ENCODE measurements at regions not wholly inside any gene's neighbourhood (a gene's known extent, or its start where the extent isn't known, plus 50 kb on each side); places are given as distances from the start of the nearest gene placed in this dataset.

DNA sequence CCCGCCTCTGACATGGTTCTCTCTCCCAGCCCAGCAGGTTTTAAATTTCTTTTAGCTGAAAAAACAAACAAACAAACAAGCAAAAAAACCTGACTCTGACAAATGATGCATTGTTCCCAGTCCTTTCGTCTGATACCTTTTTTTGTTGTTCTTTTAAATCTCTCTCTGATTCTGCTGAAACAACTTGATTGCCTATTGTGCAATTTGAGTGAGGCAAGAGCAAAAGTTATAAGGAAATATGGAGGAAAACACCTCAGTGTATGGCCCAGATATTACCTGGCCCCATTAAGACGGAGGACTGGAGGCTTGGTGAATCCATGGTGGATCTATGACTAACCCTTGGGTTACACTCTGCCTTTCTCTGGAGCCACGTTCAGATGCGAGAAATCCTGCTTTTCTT lies 164.0 kb downstream of the MELK start:
- DNase-seq, result no peak
- intact Hi-C loops (cut with micrococcal nuclease), result no loop called here
- Histone ChIP-seq H3K9me3 (replicated peaks) (no peaks in the 10 kb centered on the region), H3K36me3 (no peaks in the 10 kb centered on the region), H3K27ac (replicated peaks) (no peak overlapping the region), H3K4me3 (no peak overlapping the region), H3K4me1 (peaks cover 6% of the 10 kb centered on the region), H3K27me3 (ENCODE audit: low read depth) (peaks cover 84% of the 10 kb centered on the region)
- TF ChIP-seq, protein P1, sequence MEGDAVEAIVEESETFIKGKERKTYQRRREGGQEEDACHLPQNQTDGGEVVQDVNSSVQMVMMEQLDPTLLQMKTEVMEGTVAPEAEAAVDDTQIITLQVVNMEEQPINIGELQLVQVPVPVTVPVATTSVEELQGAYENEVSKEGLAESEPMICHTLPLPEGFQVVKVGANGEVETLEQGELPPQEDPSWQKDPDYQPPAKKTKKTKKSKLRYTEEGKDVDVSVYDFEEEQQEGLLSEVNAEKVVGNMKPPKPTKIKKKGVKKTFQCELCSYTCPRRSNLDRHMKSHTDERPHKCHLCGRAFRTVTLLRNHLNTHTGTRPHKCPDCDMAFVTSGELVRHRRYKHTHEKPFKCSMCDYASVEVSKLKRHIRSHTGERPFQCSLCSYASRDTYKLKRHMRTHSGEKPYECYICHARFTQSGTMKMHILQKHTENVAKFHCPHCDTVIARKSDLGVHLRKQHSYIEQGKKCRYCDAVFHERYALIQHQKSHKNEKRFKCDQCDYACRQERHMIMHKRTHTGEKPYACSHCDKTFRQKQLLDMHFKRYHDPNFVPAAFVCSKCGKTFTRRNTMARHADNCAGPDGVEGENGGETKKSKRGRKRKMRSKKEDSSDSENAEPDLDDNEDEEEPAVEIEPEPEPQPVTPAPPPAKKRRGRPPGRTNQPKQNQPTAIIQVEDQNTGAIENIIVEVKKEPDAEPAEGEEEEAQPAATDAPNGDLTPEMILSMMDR (IDR thresholded peaks at IDR 0.05; ENCODE audit: borderline replicate concordance), result no peak

DNA sequence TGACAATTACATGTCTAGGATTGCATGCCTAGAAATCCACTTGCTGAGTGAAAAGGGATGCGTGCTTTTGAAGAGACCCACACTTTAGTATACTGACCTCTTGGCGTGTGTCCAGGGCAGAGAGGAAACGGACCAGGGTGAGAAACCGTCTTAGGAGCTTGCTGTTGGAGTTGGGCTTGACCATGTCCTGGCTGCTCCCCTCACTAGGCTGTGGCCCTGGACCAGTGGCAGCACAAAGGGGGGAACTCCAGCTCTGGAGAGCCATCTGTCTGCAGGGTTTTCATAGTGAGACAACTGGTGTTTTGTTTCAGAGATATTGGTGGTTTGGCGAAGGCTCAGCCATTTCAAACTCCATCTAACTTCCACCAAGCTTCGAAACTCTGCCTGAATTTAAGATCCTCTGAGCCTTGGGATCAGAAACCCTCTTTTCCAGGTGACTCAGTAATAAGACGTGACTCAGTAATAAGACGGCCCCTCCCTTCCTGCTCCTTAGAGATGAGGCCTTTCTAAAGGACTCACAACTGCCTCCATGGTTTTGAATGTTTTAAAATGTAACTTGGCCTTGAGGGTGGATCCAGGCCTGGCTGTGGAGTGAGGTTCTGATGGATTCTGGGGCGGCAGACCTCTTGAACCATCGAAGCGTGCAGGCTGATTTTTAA lies 165.8 kb downstream of the MELK start:
- Histone ChIP-seq H3K4me1 (peaks cover 6% of the 10 kb centered on the region), H3K27ac (replicated peaks) (no peak overlapping the region), H3K9me3 (replicated peaks) (no peaks in the 10 kb centered on the region), H3K4me3 (no peak overlapping the region), H3K36me3 (no peaks in the 10 kb centered on the region), H3K27me3 (ENCODE audit: low read depth) (peaks cover 100% of the 10 kb centered on the region)
- TF ChIP-seq, protein P1 (IDR thresholded peaks at IDR 0.05; ENCODE audit: borderline replicate concordance), result no peak
- intact Hi-C loops (cut with micrococcal nuclease), result no loop called here
- DNase-seq, result no peak

DNA sequence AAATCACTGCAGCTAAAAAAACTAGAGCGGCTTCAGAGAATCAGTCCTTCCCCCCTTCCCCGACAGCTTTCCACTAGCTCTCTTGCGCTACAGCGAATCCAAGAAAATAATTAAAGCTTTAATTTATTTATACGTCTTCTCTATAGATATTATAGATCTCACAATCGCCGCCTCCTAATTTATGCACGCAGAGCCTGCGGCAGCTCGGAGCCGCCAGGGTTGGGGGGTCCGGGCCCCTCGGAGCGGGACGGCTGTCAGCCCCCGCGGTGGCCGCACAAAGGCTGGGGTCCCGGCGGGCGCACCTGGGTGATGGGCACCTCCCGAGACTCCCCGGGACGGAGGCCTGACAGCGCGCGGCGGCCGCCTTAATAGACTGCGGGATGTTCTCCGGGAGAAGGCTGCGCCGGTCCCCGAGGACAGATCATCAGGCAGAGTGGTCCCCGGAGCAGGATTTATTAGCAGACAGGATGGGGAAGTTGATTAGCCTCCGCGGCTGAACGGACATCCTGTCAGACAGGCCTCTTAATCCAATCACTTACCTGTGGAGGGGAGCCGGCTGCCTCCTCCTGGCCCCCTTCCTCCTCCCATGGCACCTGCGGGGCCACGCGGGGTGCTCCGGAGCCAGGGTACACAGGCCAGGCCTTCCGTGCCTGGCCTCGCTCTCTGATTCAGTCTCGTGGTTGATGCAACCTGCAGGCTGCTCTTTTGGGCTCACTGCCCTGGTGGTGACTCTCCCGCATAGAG lies 166.8 kb downstream of the MELK start:
- intact Hi-C loops (cut with micrococcal nuclease), result no loop called here
- Histone ChIP-seq H3K27me3 (ENCODE audit: low read depth) (peaks cover 99% of the 10 kb centered on the region), H3K9me3 (replicated peaks) (no peaks in the 10 kb centered on the region), H3K36me3 (no peaks in the 10 kb centered on the region), H3K27ac (replicated peaks) (no peak overlapping the region), H3K4me1 (peaks cover 6% of the 10 kb centered on the region), H3K4me3 (no peak overlapping the region)
- TF ChIP-seq, protein P1 (IDR thresholded peaks at IDR 0.05; ENCODE audit: borderline replicate concordance), result no peak
- no peak for DNase-seq

DNA sequence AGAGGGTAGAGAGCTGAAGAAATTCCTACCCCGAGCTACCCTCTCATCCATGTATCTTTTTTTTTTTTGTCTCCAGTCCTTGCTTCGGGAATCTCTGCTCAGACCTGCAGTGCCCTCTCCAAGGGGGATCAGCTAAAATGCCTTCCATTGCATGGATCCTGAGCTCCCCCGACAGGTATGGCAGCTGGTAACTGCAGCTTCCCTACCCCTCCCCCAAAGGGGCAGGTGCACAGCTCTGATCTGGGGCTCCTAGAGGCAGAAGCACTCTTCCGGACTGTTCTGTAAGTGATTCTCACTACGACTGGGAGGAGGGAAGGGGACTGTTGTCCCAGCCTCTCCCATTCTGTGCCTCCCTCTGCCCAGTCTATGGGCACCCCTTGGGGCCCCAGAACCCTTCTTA lies 169.6 kb downstream of the MELK start:
- H3K4me3 ChIP-seq, result no peak overlapping the region
- peaks cover 99% of the 10 kb centered on the region for H3K27me3 ChIP-seq (ENCODE audit: low read depth)
- peaks cover 6% of the 10 kb centered on the region for H3K4me1 ChIP-seq
- DNase-seq, result no peak
- H3K9me3 ChIP-seq (replicated peaks), result no peaks in the 10 kb centered on the region
- TF ChIP-seq, protein P1 (IDR thresholded peaks at IDR 0.05; ENCODE audit: borderline replicate concordance), result no peak
- intact Hi-C loops (cut with micrococcal nuclease), result no loop called here
- no peaks in the 10 kb centered on the region for H3K36me3 ChIP-seq
- no peak overlapping the region for H3K27ac ChIP-seq (replicated peaks)

DNA sequence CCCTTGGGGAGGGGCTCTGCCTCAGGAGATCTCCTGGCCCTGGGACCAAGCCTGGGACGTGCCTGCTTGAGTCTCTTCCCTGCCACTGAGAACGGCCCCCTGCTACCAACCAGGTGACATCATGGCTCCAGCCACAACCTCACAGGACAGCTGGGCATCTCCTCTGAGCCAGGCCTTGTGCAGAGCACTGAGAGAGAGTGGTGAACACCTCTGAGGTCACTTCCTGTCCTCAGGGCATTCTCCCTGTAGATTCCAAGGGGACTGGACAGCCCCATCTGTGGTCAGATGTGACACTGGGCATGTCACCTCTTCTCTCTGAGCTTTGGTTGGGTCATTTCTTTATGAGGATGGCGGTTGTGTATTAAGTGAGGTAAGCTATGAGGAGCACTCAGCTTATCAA lies 172.0 kb downstream of the MELK start:
- Histone ChIP-seq H3K4me1 (peaks cover under 1% of the 10 kb centered on the region), H3K27ac (replicated peaks) (no peak overlapping the region), H3K4me3 (no peak overlapping the region), H3K36me3 (no peaks in the 10 kb centered on the region), H3K27me3 (ENCODE audit: low read depth) (peaks cover 99% of the 10 kb centered on the region), H3K9me3 (replicated peaks) (no peaks in the 10 kb centered on the region)
- TF ChIP-seq, protein P1 (IDR thresholded peaks at IDR 0.05; ENCODE audit: borderline replicate concordance), result no peak
- DNase-seq, result no peak
- intact Hi-C loops (cut with micrococcal nuclease), result no loop called here

Data from left ventricle myocardium inferior (tissue), 1 donor.